GM18507 (cell line): ENCODE measurements at regions not wholly inside any gene's neighbourhood (a gene's known extent, or its start where the extent isn't known, plus 50 kb on each side); places are given as distances from the start of the nearest gene placed in this dataset.

Experiments used
- DNase-seq: peaks from one replicate; pipeline ENCODE4 v3.0.0; 2011; ENCODE audit warnings: low read depth; ENCODE audit not compliant: insufficient read length; ENCODE audit errors: extremely low spot score
- FAIRE-seq: peaks from 2 replicates; lab custom pipeline; 2011; peaks lifted over from hg19 to GRCh38; lab: Jason Lieb, UNC

- DNase-seq (no peak), FAIRE-seq (no peak)
Observed at GRCh38 chr9:16316911-16317817, 553.3 kb downstream of the BNC2 start.

- no peak for DNase-seq
Observed at GRCh38 chr9:16318516-16319060, 551.9 kb downstream of the BNC2 start.

GRCh38 chr9:16319646-16320045 lies 550.8 kb downstream of the BNC2 start:
- DNase-seq, result no peak
- FAIRE-seq, result no peak

More at GRCh38 chr9:16318516-16319060, 551.9 kb downstream of the BNC2 start:
- no peak for FAIRE-seq

GRCh38 chr9:16320338-16320902 lies 550.0 kb downstream of the BNC2 start:
- no peak for DNase-seq
- no peak for FAIRE-seq

- DNase-seq (no peak), FAIRE-seq (no peak)
Observed at GRCh38 chr9:16321461-16322119, 548.9 kb downstream of the BNC2 start.

GRCh38 chr9:16322849-16323248 lies 547.6 kb downstream of the BNC2 start:
- FAIRE-seq (no peak), DNase-seq (no peak)

- no peak for DNase-seq
- FAIRE-seq, result no peak
Observed at GRCh38 chr9:16325966-16326365, 544.5 kb downstream of the BNC2 start.

- FAIRE-seq (no peak), DNase-seq (no peak)
Observed at GRCh38 chr9:16328349-16328748, 542.1 kb downstream of the BNC2 start.

- DNase-seq (no peak), FAIRE-seq (no peak)
Observed at GRCh38 chr9:16329671-16330113, 540.8 kb downstream of the BNC2 start.

- no peak for DNase-seq
- no peak for FAIRE-seq
Observed at GRCh38 chr9:16331031-16331430, 539.4 kb downstream of the BNC2 start.

- DNase-seq (no peak), FAIRE-seq (no peak)
Observed at GRCh38 chr9:16331527-16331926, 538.9 kb downstream of the BNC2 start.

- FAIRE-seq (no peak), DNase-seq (no peak)
Observed at GRCh38 chr9:16333691-16334090, 536.8 kb downstream of the BNC2 start.

- DNase-seq (no peak), FAIRE-seq (no peak)
Observed at GRCh38 chr9:16335788-16336580, 534.5 kb downstream of the BNC2 start.

- DNase-seq (no peak), FAIRE-seq (no peak)
Observed at GRCh38 chr9:16336833-16337232, 533.6 kb downstream of the BNC2 start.

- DNase-seq (no peak), FAIRE-seq (no peak)
Observed at GRCh38 chr9:16337322-16338029, 533.0 kb downstream of the BNC2 start.

GRCh38 chr9:16341177-16341576 lies 529.3 kb downstream of the BNC2 start:
- no peak for DNase-seq
- no peak for FAIRE-seq

GRCh38 chr9:16342246-16343020 lies 528.0 kb downstream of the BNC2 start:
- FAIRE-seq (no peak), DNase-seq (no peak)
